ENCODE measurements at regions not wholly inside any gene's neighbourhood (a gene's known extent, or its start where the extent isn't known, plus 50 kb on each side); places are given as distances from the start of the nearest gene placed in this dataset.
"Not testable (repeated sequence)": the region's sequence is repeated elsewhere in the genome, so short reads cannot be mapped to it uniquely, and the experiment has no call there.

- DNase-seq (ENCODE audit: low spot score); in situ Hi-C loops (cut with HindIII; ENCODE audit: low sequenced_read_pairs): not testable (repeated sequence)
Measured at GRCh38 chr9:41075671-41076070, 52.8 kb downstream of the FOXD4L6 start.

- in situ Hi-C loops (cut with HindIII; ENCODE audit: low sequenced_read_pairs); DNase-seq (ENCODE audit: low spot score): not testable (repeated sequence)
Measured at GRCh38 chr9:41074356-41074942, 54.0 kb downstream of the FOXD4L6 start.

GRCh38 chr9:41073471-41074243, 54.8 kb downstream of the FOXD4L6 start:
- DNase-seq (ENCODE audit: low spot score); in situ Hi-C loops (cut with HindIII; ENCODE audit: low sequenced_read_pairs): not testable (repeated sequence)

GRCh38 chr9:41064125-41064795, 64.2 kb downstream of the FOXD4L6 start:
- in situ Hi-C loops (cut with HindIII; ENCODE audit: low sequenced_read_pairs); DNase-seq (ENCODE audit: low spot score): not testable (repeated sequence)

- DNase-seq (ENCODE audit: low spot score); in situ Hi-C loops (cut with HindIII; ENCODE audit: low sequenced_read_pairs): not testable (repeated sequence)
Measured at GRCh38 chr9:41063243-41063642, 65.2 kb downstream of the FOXD4L6 start.

- DNase-seq (ENCODE audit: low spot score); in situ Hi-C loops (cut with HindIII; ENCODE audit: low sequenced_read_pairs): not testable (repeated sequence)
Measured at GRCh38 chr9:41059603-41060002, 68.9 kb downstream of the FOXD4L6 start.

- in situ Hi-C loops (cut with HindIII; ENCODE audit: low sequenced_read_pairs): not testable (repeated sequence)
Measured at GRCh38 chr9:41053666-41054363, 74.7 kb downstream of the FOXD4L6 start.

GRCh38 chr9:41048672-41049071, 79.8 kb downstream of the FOXD4L6 start:
- in situ Hi-C loops (cut with HindIII; ENCODE audit: low sequenced_read_pairs); DNase-seq (ENCODE audit: low spot score): not testable (repeated sequence)

More at GRCh38 chr9:41053666-41054363, 74.7 kb downstream of the FOXD4L6 start:
- not testable (repeated sequence) for DNase-seq (ENCODE audit: low spot score)

- in situ Hi-C loops (cut with HindIII; ENCODE audit: low sequenced_read_pairs): not testable (repeated sequence)
- DNase-seq (ENCODE audit: low spot score): peak; percentile 37
Measured at GRCh38 chr9:41047792-41048191, 80.7 kb downstream of the FOXD4L6 start.

- DNase-seq (ENCODE audit: low spot score); in situ Hi-C loops (cut with HindIII; ENCODE audit: low sequenced_read_pairs): not testable (repeated sequence)
Measured at GRCh38 chr9:41044930-41045329, 83.6 kb downstream of the FOXD4L6 start.

GRCh38 chr9:41043433-41043832, 85.0 kb downstream of the FOXD4L6 start:
- DNase-seq (ENCODE audit: low spot score); in situ Hi-C loops (cut with HindIII; ENCODE audit: low sequenced_read_pairs): not testable (repeated sequence)

GRCh38 chr9:41042111-41042510, 86.4 kb downstream of the FOXD4L6 start:
- DNase-seq (ENCODE audit: low spot score); in situ Hi-C loops (cut with HindIII; ENCODE audit: low sequenced_read_pairs): not testable (repeated sequence)

- in situ Hi-C loops (cut with HindIII; ENCODE audit: low sequenced_read_pairs); DNase-seq (ENCODE audit: low spot score): not testable (repeated sequence)
Measured at GRCh38 chr9:41040705-41041342, 87.7 kb downstream of the FOXD4L6 start.

- DNase-seq (ENCODE audit: low spot score); in situ Hi-C loops (cut with HindIII; ENCODE audit: low sequenced_read_pairs): not testable (repeated sequence)
Measured at GRCh38 chr9:41035276-41035675, 93.2 kb downstream of the FOXD4L6 start.

GRCh38 chr9:41034699-41035197, 93.7 kb downstream of the FOXD4L6 start:
- in situ Hi-C loops (cut with HindIII; ENCODE audit: low sequenced_read_pairs): not testable (repeated sequence)

GRCh38 chr9:41033877-41034276, 94.6 kb downstream of the FOXD4L6 start:
- DNase-seq (ENCODE audit: low spot score); in situ Hi-C loops (cut with HindIII; ENCODE audit: low sequenced_read_pairs): not testable (repeated sequence)

More at GRCh38 chr9:41034699-41035197, 93.7 kb downstream of the FOXD4L6 start:
- not testable (repeated sequence) for DNase-seq (ENCODE audit: low spot score)

- in situ Hi-C loops (cut with HindIII; ENCODE audit: low sequenced_read_pairs); DNase-seq (ENCODE audit: low spot score): not testable (repeated sequence)
Measured at GRCh38 chr9:41033360-41033759, 95.1 kb downstream of the FOXD4L6 start.

- in situ Hi-C loops (cut with HindIII; ENCODE audit: low sequenced_read_pairs); DNase-seq (ENCODE audit: low spot score): not testable (repeated sequence)
Measured at GRCh38 chr9:41026912-41027676, 101.4 kb downstream of the FOXD4L6 start.
